ENCODE measurements at regions not wholly inside any gene's neighbourhood (a gene's known extent, or its start where the extent isn't known, plus 50 kb on each side); places are given as distances from the start of the nearest gene placed in this dataset.
"Not testable (repeated sequence)": the region's sequence is repeated elsewhere in the genome, so short reads cannot be mapped to it uniquely, and the experiment has no call there.

DNA sequence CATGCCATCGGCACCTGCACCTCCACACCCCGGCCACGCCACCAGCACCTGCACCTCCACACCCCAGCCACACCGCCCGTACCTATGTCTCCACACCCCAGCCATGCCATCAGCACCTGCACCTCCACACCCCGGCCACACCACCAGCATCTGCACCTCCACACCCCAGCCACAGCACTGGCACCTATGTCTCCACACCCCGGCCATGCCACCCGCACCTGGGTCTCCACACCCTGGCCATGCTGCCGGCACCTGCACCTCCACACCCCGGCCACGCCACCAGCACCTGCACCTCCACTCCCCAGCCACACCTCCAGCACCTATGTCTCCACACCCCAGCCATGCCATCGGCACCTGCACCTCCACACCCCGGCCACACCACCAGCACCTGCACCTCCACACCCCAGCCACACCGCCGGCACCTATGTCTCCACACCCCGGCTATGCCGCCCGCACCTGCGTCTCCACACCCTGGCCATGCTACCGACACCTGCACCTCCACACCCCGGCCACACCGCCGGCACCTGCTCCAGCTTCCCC is 390.3 kb upstream of the MYT1L start:
- TF ChIP-seq, protein P1, sequence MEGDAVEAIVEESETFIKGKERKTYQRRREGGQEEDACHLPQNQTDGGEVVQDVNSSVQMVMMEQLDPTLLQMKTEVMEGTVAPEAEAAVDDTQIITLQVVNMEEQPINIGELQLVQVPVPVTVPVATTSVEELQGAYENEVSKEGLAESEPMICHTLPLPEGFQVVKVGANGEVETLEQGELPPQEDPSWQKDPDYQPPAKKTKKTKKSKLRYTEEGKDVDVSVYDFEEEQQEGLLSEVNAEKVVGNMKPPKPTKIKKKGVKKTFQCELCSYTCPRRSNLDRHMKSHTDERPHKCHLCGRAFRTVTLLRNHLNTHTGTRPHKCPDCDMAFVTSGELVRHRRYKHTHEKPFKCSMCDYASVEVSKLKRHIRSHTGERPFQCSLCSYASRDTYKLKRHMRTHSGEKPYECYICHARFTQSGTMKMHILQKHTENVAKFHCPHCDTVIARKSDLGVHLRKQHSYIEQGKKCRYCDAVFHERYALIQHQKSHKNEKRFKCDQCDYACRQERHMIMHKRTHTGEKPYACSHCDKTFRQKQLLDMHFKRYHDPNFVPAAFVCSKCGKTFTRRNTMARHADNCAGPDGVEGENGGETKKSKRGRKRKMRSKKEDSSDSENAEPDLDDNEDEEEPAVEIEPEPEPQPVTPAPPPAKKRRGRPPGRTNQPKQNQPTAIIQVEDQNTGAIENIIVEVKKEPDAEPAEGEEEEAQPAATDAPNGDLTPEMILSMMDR (conservative IDR thresholded peaks at IDR 0.05), result no peak
- Histone ChIP-seq H3K27ac (ENCODE audit: low read depth, low read length) (no peak overlapping the region), H3K4me3 (ENCODE audit: low read length) (no peak overlapping the region), H3K36me3 (ENCODE audit: control insufficient read depth, insufficient read depth, low read length) (no peaks in the 10 kb centered on the region), H3K4me1 (ENCODE audit: control insufficient read depth, insufficient read depth, low read length) (no peaks in the 10 kb centered on the region), H3K9ac (ENCODE audit: extremely low read depth, low read length, poor library complexity, severe bottlenecking) (no peak overlapping the region), H3K9me3 (ENCODE audit: control insufficient read depth, low read length) (no peaks in the 10 kb centered on the region), H3K27me3 (ENCODE audit: control insufficient read depth, insufficient read depth, low read length, poor library complexity, severe bottlenecking) (no peaks in the 10 kb centered on the region)
- Mint-ChIP-seq H3K4me3 (no peak overlapping the region), H3K9me3 (no peaks in the 10 kb centered on the region), H3K27me3 (ENCODE audit: insufficient read depth) (no peaks in the 10 kb centered on the region), H3K4me1 (no peaks in the 10 kb centered on the region), H3K27ac (no peak overlapping the region), H3K36me3 (ENCODE audit: low read depth) (no peaks in the 10 kb centered on the region)
- DNase-seq, result no peak
- WGBS, 2 experiments (ENCODE audit: insufficient coverage in 1 of 2, insufficient read length in 1 of 2), result 88% methylated on average over 23 of the region's 23 CpGs; no CpG with 5 or more reads in 1 of the 2 experiments

DNA sequence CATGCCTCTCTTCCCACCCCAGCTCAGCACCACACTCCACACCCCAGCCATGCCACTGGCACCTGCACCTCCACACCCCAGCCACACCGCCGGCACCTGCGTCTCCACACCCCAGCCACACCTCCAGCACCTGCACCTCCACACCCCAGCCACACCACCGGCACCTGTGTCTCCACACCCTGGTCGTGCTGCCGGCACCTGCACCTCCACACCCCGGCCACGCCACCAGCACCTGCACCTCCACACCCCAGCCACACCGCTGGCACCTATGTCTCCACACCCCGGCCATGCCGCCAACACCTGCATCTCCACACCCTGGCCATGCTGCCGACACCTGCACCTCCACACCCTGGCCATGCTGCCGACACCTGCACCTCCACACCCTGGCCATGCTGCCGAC is 389.7 kb upstream of the MYT1L start:
- H3K9me3 Mint-ChIP-seq; H3K4me1 ChIP-seq (ENCODE audit: control insufficient read depth, insufficient read depth, low read length); H3K4me3 Mint-ChIP-seq; H3K27me3 Mint-ChIP-seq (ENCODE audit: insufficient read depth); H3K36me3 Mint-ChIP-seq (ENCODE audit: low read depth); H3K4me1 Mint-ChIP-seq; H3K27ac ChIP-seq (ENCODE audit: low read depth, low read length); H3K36me3 ChIP-seq (ENCODE audit: control insufficient read depth, insufficient read depth, low read length); H3K4me3 ChIP-seq (ENCODE audit: low read length); DNase-seq; H3K27ac Mint-ChIP-seq; H3K27me3 ChIP-seq (ENCODE audit: control insufficient read depth, insufficient read depth, low read length, poor library complexity, severe bottlenecking); H3K9me3 ChIP-seq (ENCODE audit: control insufficient read depth, low read length); H3K9ac ChIP-seq (ENCODE audit: extremely low read depth, low read length, poor library complexity, severe bottlenecking): not testable (repeated sequence)
- 83% methylated on average over 12 of the region's 14 CpGs; no CpG with 5 or more reads in 1 of the 2 experiments for WGBS, 2 experiments (ENCODE audit: insufficient coverage in 1 of 2, insufficient read length in 1 of 2)

DNA sequence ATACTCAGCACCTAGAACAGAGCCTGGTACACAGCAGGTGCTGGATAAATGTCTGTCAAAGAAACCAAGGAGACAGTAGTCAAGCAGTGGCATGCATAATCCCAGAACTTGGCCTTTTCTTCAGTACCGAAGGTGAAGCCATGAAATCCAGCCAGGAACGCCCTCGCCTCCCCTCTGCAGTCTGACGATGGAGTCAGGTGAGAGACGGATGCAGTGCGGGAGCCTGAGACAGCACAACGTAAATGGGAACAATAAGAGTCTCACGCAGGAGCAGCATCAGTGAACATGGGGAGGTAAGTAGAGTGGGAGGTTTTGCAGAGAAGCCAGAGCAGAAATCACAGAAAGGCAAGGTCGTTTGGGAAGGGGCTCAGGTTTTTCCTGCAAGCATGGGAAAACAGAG is 389.3 kb upstream of the MYT1L start:
- H3K27ac ChIP-seq (ENCODE audit: low read depth, low read length), result no peak overlapping the region
- no peak overlapping the region for H3K4me3 ChIP-seq (ENCODE audit: low read length)
- H3K4me1 Mint-ChIP-seq, result no peaks in the 10 kb centered on the region
- no peak overlapping the region for H3K27ac Mint-ChIP-seq
- 84 to 85% methylated on average over 9 of the region's 9 CpGs for WGBS, 2 experiments (ENCODE audit: insufficient coverage in 1 of 2, insufficient read length in 1 of 2)
- H3K36me3 ChIP-seq (ENCODE audit: control insufficient read depth, insufficient read depth, low read length), result no peaks in the 10 kb centered on the region
- H3K9me3 ChIP-seq (ENCODE audit: control insufficient read depth, low read length), result no peaks in the 10 kb centered on the region
- no peaks in the 10 kb centered on the region for H3K27me3 Mint-ChIP-seq (ENCODE audit: insufficient read depth)
- H3K4me1 ChIP-seq (ENCODE audit: control insufficient read depth, insufficient read depth, low read length), result no peaks in the 10 kb centered on the region
- no peak overlapping the region for H3K9ac ChIP-seq (ENCODE audit: extremely low read depth, low read length, poor library complexity, severe bottlenecking)
- no peak overlapping the region for H3K4me3 Mint-ChIP-seq
- TF ChIP-seq, protein P1 (conservative IDR thresholded peaks at IDR 0.05), result no peak
- no peak for DNase-seq
- H3K9me3 Mint-ChIP-seq, result no peaks in the 10 kb centered on the region
- no peaks in the 10 kb centered on the region for H3K36me3 Mint-ChIP-seq (ENCODE audit: low read depth)
- H3K27me3 ChIP-seq (ENCODE audit: control insufficient read depth, insufficient read depth, low read length, poor library complexity, severe bottlenecking), result no peaks in the 10 kb centered on the region

GRCh38 chr2:2719781-2720180 is 388.7 kb upstream of the MYT1L start:
- Mint-ChIP-seq H3K9me3 (no peaks in the 10 kb centered on the region), H3K27me3 (ENCODE audit: insufficient read depth) (no peaks in the 10 kb centered on the region), H3K4me1 (no peaks in the 10 kb centered on the region), H3K27ac (no peak overlapping the region), H3K4me3 (no peak overlapping the region), H3K36me3 (ENCODE audit: low read depth) (no peaks in the 10 kb centered on the region)
- Histone ChIP-seq H3K9me3 (ENCODE audit: control insufficient read depth, low read length) (no peaks in the 10 kb centered on the region), H3K4me1 (ENCODE audit: control insufficient read depth, insufficient read depth, low read length) (no peaks in the 10 kb centered on the region), H3K36me3 (ENCODE audit: control insufficient read depth, insufficient read depth, low read length) (no peaks in the 10 kb centered on the region), H3K4me3 (ENCODE audit: low read length) (no peak overlapping the region), H3K27ac (ENCODE audit: low read depth, low read length) (no peak overlapping the region), H3K27me3 (ENCODE audit: control insufficient read depth, insufficient read depth, low read length, poor library complexity, severe bottlenecking) (no peaks in the 10 kb centered on the region), H3K9ac (ENCODE audit: extremely low read depth, low read length, poor library complexity, severe bottlenecking) (no peak overlapping the region)
- DNase-seq, result no peak
- 85 to 94% methylated on average over 5 to 8 of the region's 8 CpGs for WGBS, 2 experiments (ENCODE audit: insufficient coverage in 1 of 2, insufficient read length in 1 of 2)
- TF ChIP-seq, protein P1 (conservative IDR thresholded peaks at IDR 0.05), result no peak
